NB4 (cell line): ENCODE measurements at regions not wholly inside any gene's neighbourhood (a gene's known extent, or its start where the extent isn't known, plus 50 kb on each side); places are given as distances from the start of the nearest gene placed in this dataset.

Experiments used
- MYC ChIP-seq: IDR thresholded peaks from 2 replicates; pipeline ENCODE4 v1.6.1; 2011; ENCODE audit warnings: low read depth, low read length
- POLR2A ChIP-seq: IDR thresholded peaks from 2 replicates; pipeline ENCODE4 v1.6.1; 2011; ENCODE audit warnings: mild to moderate bottlenecking; ENCODE audit not compliant: insufficient read length; ENCODE audit errors: extremely low read depth

DNA sequence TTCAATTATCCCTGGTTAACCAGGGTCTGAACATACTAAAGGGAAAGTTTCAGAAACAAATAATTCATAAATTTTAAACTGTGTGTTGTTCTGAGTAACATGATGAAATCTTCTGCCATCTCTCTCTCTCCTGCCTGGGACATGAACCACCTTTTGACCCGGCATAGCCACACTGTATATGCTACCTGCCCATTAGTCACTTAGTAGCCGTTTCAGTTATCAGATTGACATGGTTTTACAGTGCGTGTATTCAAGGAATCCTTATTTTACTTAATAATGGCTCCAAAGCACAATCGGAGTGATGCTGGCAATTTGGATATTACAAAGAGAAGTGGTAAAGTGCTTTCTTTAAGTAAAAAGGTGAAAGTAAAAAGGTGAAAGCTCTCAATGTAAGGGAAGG lies 227.1 kb upstream of the CCDC179 start:
- TF ChIP-seq POLR2A (no peak), MYC (no peak)
